Right ventricle myocardium inferior (tissue), 1 donor: ENCODE measurements at regions not wholly inside any gene's neighbourhood (a gene's known extent, or its start where the extent isn't known, plus 50 kb on each side); places are given as distances from the start of the nearest gene placed in this dataset.
A peak's percentile ranks its signal among the peaks of the same experiment; 100 is the strongest.

Experiments
- ATAC-seq: fragments of 200-7000 bp; cut with Tn5 transposase; one replicate; pipeline ENCODE4 v1.9.1; 2020; ENCODE audit warnings: mild to moderate bottlenecking, moderate library complexity
- DNase-seq: peaks from one replicate; pipeline ENCODE4 v3.0.0; 2021; ENCODE audit errors: missing footprints
- intact Hi-C: fragments of 100-400 bp; cut with DNase I; formaldehyde crosslinking; loops from one replicate; pipeline ENCODE4 v1.11.0; 2022
- donor health status: DM: no; HTN: yes; CAD: no; lungs with severe emphysema.

GRCh38 chr5:135251093-135251492 lies 147.9 kb downstream of the MACROH2A1 start:
- ATAC-seq (no peak), DNase-seq (no peak)
- intact Hi-C loops, result no loop called here

- DNase-seq, result no peak
- ATAC-seq, result no peak
- intact Hi-C loops, result no loop called here
Observed at GRCh38 chr5:135250671-135251070, 148.4 kb downstream of the MACROH2A1 start.

GRCh38 chr5:135249658-135250057 lies 149.4 kb downstream of the MACROH2A1 start:
- no peak for DNase-seq
- intact Hi-C loops, result loop anchor here (5.0 kb wide), 1 partner anchor 83 kb away; no protein-coding TSS in a partner anchor
- no peak for ATAC-seq

GRCh38 chr5:135248801-135249231 lies 150.2 kb downstream of the MACROH2A1 start:
- intact Hi-C loops, result loop anchor here (5.0 kb wide), 1 partner anchor 83 kb away; no protein-coding TSS in a partner anchor
- no peak for DNase-seq
- no peak for ATAC-seq

- intact Hi-C loops, result loop anchor here (5.0 kb wide), 1 partner anchor 85 kb away; no protein-coding TSS in a partner anchor
- ATAC-seq, result no peak
- no peak for DNase-seq
Observed at GRCh38 chr5:135246923-135247795, 151.9 kb downstream of the MACROH2A1 start.

- intact Hi-C loops, result loop anchor here (5.0 kb wide), 1 partner anchor 86 kb away; no protein-coding TSS in a partner anchor
- ATAC-seq (no peak), DNase-seq (no peak)
Observed at GRCh38 chr5:135246605-135246922, 152.5 kb downstream of the MACROH2A1 start.

- intact Hi-C loops, result loop anchor here (5.0 kb wide), 1 partner anchor 86 kb away; no protein-coding TSS in a partner anchor
- DNase-seq (no peak), ATAC-seq (no peak)
Observed at GRCh38 chr5:135245521-135246499, 153.2 kb downstream of the MACROH2A1 start.

- DNase-seq, result no peak
- no peak for ATAC-seq
- intact Hi-C loops, result loop anchor here (5.0 kb wide), 1 partner anchor 88 kb away; no protein-coding TSS in a partner anchor
Observed at GRCh38 chr5:135244620-135245021, 154.4 kb downstream of the MACROH2A1 start.

- intact Hi-C loops, result no loop called here
- DNase-seq (no peak), ATAC-seq (peak; percentile 74)
Observed at GRCh38 chr5:135243556-135244285, 155.3 kb downstream of the MACROH2A1 start.

GRCh38 chr5:135242866-135243555 lies 156.0 kb downstream of the MACROH2A1 start:
- ATAC-seq (peak; percentile 74), DNase-seq (no peak)
- intact Hi-C loops, result no loop called here

GRCh38 chr5:135242021-135242865 lies 156.8 kb downstream of the MACROH2A1 start:
- intact Hi-C loops, result no loop called here
- ATAC-seq (peak; percentile 15), DNase-seq (no peak)

- ATAC-seq, result no peak
- intact Hi-C loops, result no loop called here
- DNase-seq, result no peak
Observed at GRCh38 chr5:135241536-135241935, 157.5 kb downstream of the MACROH2A1 start.

GRCh38 chr5:135240781-135241360 lies 158.2 kb downstream of the MACROH2A1 start:
- ATAC-seq (no peak), DNase-seq (no peak)
- intact Hi-C loops, result no loop called here

GRCh38 chr5:135240283-135240633 lies 158.8 kb downstream of the MACROH2A1 start:
- ATAC-seq, result no peak
- DNase-seq, result no peak
- intact Hi-C loops, result no loop called here

- ATAC-seq (no peak), DNase-seq (no peak)
- intact Hi-C loops, result no loop called here
Observed at GRCh38 chr5:135239453-135240282, 159.4 kb downstream of the MACROH2A1 start.
